ENCODE measurements at regions not wholly inside any gene's neighbourhood (a gene's known extent, or its start where the extent isn't known, plus 50 kb on each side); places are given as distances from the start of the nearest gene placed in this dataset.
"Not testable (repeated sequence)": the region's sequence is repeated elsewhere in the genome, so short reads cannot be mapped to it uniquely, and the experiment has no call there.

- H2BK12ac ChIP-seq (ENCODE audit: insufficient read length, low read depth, low read length); H2BK20ac ChIP-seq (ENCODE audit: low read depth, low read length, poor library complexity, severe bottlenecking); H4K91ac ChIP-seq (ENCODE audit: insufficient read length, low read depth, low read length); H2AK5ac ChIP-seq (ENCODE audit: insufficient read length, low read length); H3K36me3 Mint-ChIP-seq (ENCODE audit: insufficient read depth in 1 of 3, low read depth in 3 of 3); H3K18ac ChIP-seq (ENCODE audit: insufficient read length, low read depth, low read length); H4K20me1 ChIP-seq (ENCODE audit: control insufficient read depth, insufficient read depth, insufficient read length); H2BK15ac ChIP-seq (ENCODE audit: low read depth, low read length); H3K14ac ChIP-seq (ENCODE audit: insufficient read depth, low read length); H2BK5ac ChIP-seq (ENCODE audit: insufficient read length, low read length); H3K4me1 ChIP-seq (ENCODE audit: insufficient read depth, low read length); H3K4ac ChIP-seq (ENCODE audit: low read depth, low read length); H3K23me2 ChIP-seq (ENCODE audit: insufficient read length, low read depth, low read length, poor library complexity, severe bottlenecking); DNase-seq; H3K79me1 ChIP-seq (ENCODE audit: insufficient read depth, low read depth, low read length, poor library complexity, severe bottlenecking); H3K9ac ChIP-seq (ENCODE audit: extremely low read depth, insufficient read length, low read length); H3K27me3 ChIP-seq (ENCODE audit: insufficient read depth, low read length); H3K79me2 ChIP-seq (ENCODE audit: insufficient read depth, low read length); H3K4me1 Mint-ChIP-seq; H3K27me3 Mint-ChIP-seq (ENCODE audit: low read depth); H4K8ac ChIP-seq (replicated peaks; ENCODE audit: insufficient read length, low read depth, low read length); H3K9me3 Mint-ChIP-seq; H3K4me2 ChIP-seq (ENCODE audit: insufficient read depth, insufficient read length, low read length); H3K9me3 ChIP-seq (ENCODE audit: control insufficient read depth, low read depth, low read length); H3K56ac ChIP-seq (ENCODE audit: insufficient read length, low read depth, low read length); H3T11ph ChIP-seq (ENCODE audit: low read length); H3K27ac ChIP-seq (ENCODE audit: insufficient read length, low read depth, low read length); H4K5ac ChIP-seq (ENCODE audit: insufficient read length, low read depth, low read length); H2BK120ac ChIP-seq (ENCODE audit: low read depth, low read length, poor library complexity, severe bottlenecking); H2AFZ ChIP-seq (ENCODE audit: low read length); H3K23ac ChIP-seq (ENCODE audit: insufficient read length, low read depth, low read length): not testable (repeated sequence)
- peak overlapping the region; percentile 67 to 79 for H3K4me3 Mint-ChIP-seq
- no CpG with 5 or more reads among the region's 18 CpGs for WGBS (ENCODE audit: extremely low coverage, insufficient read length, low lambda C conversion rate)
- H3K27ac Mint-ChIP-seq, result 0 out of 7 replicates have a peak overlapping the region, but pooled peaks of 1 of the 3 experiments have one; percentile 83
Observed at GRCh38 chr9:138221446-138222054, 344.0 kb downstream of the CACNA1B start.

- not testable (repeated sequence) for H4K91ac ChIP-seq (ENCODE audit: insufficient read length, low read depth, low read length); H3K9me3 Mint-ChIP-seq; H4K20me1 ChIP-seq (ENCODE audit: control insufficient read depth, insufficient read depth, insufficient read length); H3K14ac ChIP-seq (ENCODE audit: insufficient read depth, low read length); H3K4me3 Mint-ChIP-seq; H3K27me3 Mint-ChIP-seq (ENCODE audit: low read depth); H4K8ac ChIP-seq (replicated peaks; ENCODE audit: insufficient read length, low read depth, low read length); H2BK120ac ChIP-seq (ENCODE audit: low read depth, low read length, poor library complexity, severe bottlenecking); H3K18ac ChIP-seq (ENCODE audit: insufficient read length, low read depth, low read length); H3K56ac ChIP-seq (ENCODE audit: insufficient read length, low read depth, low read length); H3K27me3 ChIP-seq (ENCODE audit: insufficient read depth, low read length); H3K27ac Mint-ChIP-seq; H3K9ac ChIP-seq (ENCODE audit: extremely low read depth, insufficient read length, low read length); H3K23ac ChIP-seq (ENCODE audit: insufficient read length, low read depth, low read length); H3K79me1 ChIP-seq (ENCODE audit: insufficient read depth, low read depth, low read length, poor library complexity, severe bottlenecking); H3T11ph ChIP-seq (ENCODE audit: low read length); H2BK15ac ChIP-seq (ENCODE audit: low read depth, low read length); H2BK12ac ChIP-seq (ENCODE audit: insufficient read length, low read depth, low read length); H3K79me2 ChIP-seq (ENCODE audit: insufficient read depth, low read length); H3K23me2 ChIP-seq (ENCODE audit: insufficient read length, low read depth, low read length, poor library complexity, severe bottlenecking); DNase-seq; H3K27ac ChIP-seq (ENCODE audit: insufficient read length, low read depth, low read length); H2AK5ac ChIP-seq (ENCODE audit: insufficient read length, low read length); H3K4me1 ChIP-seq (ENCODE audit: insufficient read depth, low read length); H4K5ac ChIP-seq (ENCODE audit: insufficient read length, low read depth, low read length); H3K4me2 ChIP-seq (ENCODE audit: insufficient read depth, insufficient read length, low read length); H2BK20ac ChIP-seq (ENCODE audit: low read depth, low read length, poor library complexity, severe bottlenecking); H3K4me1 Mint-ChIP-seq; H2AFZ ChIP-seq (ENCODE audit: low read length); H3K4ac ChIP-seq (ENCODE audit: low read depth, low read length); H2BK5ac ChIP-seq (ENCODE audit: insufficient read length, low read length); H3K36me3 Mint-ChIP-seq (ENCODE audit: insufficient read depth in 1 of 3, low read depth in 3 of 3); H3K9me3 ChIP-seq (ENCODE audit: control insufficient read depth, low read depth, low read length)
- no CpG with 5 or more reads among the region's 2 CpGs for WGBS (ENCODE audit: extremely low coverage, insufficient read length, low lambda C conversion rate)
Observed at GRCh38 chr9:138237099-138237498, 359.5 kb downstream of the CACNA1B start.

Measured in H9 (cell line).